ENCODE measurements at regions not wholly inside any gene's neighbourhood (a gene's known extent, or its start where the extent isn't known, plus 50 kb on each side); places are given as distances from the start of the nearest gene placed in this dataset.

- no peak overlapping the region for H3K4me3 ChIP-seq (ENCODE audit: low read length)
- no peak for TF ChIP-seq CTCF (conservative IDR thresholded peaks at IDR 0.05; ENCODE audit: low read length)
- DNase-seq (ENCODE audit: low read depth): no peak
Observed at GRCh38 chr13:40026174-40026585, 370.7 kb downstream of the COG6 start.

- DNase-seq (ENCODE audit: low read depth): no peak
- no peak for TF ChIP-seq CTCF (conservative IDR thresholded peaks at IDR 0.05; ENCODE audit: low read length)
- H3K4me3 ChIP-seq (ENCODE audit: low read length): no peak overlapping the region
Observed at GRCh38 chr13:40026741-40027140, 371.3 kb downstream of the COG6 start.

DNA sequence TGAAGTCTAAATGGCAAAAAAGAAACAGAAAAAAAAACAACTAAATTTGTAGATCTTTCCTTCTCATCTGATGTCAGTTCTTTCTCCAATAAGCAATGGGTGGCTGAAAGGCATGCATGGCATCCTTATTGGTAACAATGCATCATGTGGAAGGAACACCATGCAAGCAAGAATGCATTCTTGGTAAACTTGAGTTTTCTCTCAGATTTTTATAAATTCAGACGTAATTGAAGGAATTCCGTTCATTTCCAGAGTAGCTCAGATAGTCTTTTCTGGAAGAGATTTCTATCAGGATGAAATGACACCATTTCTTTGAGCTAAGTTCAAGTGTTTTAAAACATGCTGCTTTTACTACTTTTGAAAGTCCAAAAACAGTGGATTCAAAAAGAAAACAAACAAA, 373.0 kb downstream of the COG6 start:
- DNase-seq (ENCODE audit: low read depth): no peak
- no peak for TF ChIP-seq CTCF (conservative IDR thresholded peaks at IDR 0.05; ENCODE audit: low read length)
- H3K4me3 ChIP-seq (ENCODE audit: low read length): no peak overlapping the region

DNA sequence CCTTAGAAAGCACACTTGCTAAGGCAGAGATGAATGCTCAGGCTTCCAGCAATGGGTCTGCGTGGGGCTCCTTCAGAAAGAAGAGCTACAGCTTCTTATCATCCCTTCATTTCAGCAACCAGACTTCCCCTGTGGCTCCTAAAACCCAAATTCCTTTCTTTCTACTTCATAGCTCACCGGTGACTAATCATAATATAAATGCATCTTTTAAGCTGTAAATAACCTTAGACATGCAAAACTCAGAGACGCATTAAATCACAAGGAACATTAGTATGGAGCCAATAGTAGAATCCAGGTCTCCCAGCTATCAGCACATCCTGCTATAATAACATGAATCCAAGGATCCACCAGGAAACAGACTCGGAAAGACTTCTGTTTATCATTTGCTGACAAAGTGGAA, 375.6 kb downstream of the COG6 start:
- TF ChIP-seq CTCF (conservative IDR thresholded peaks at IDR 0.05; ENCODE audit: low read length): no peak
- DNase-seq (ENCODE audit: low read depth): peak; percentile 47

GRCh38 chr13:40039061-40039460, 383.6 kb downstream of the COG6 start:
- DNase-seq (ENCODE audit: low read depth): no peak
- no peak for TF ChIP-seq CTCF (conservative IDR thresholded peaks at IDR 0.05; ENCODE audit: low read length)
- no peak overlapping the region for H3K4me3 ChIP-seq (ENCODE audit: low read length)

More for the DNA sequence above, 375.6 kb downstream of the COG6 start:
- no peak overlapping the region for H3K4me3 ChIP-seq (ENCODE audit: low read length)

DNA sequence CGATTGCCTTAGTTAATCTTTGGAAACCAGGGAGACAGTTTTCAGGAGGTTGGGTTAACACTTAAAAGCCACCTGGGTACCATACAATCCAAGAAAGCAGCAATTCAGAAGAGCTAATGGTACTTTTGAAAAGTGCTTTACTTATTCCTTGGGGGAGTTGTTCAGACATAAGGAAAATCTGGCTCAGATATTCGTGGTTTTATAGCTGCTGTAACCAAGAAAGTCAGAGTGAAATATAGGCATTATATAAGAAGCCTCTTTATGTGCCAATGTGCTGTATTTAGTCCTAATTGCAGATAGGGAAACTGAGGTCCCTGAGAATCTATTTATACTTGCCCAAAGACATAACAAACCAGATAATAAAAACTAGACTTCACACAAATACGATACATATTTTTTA, 387.5 kb downstream of the COG6 start:
- no peak for TF ChIP-seq CTCF (conservative IDR thresholded peaks at IDR 0.05; ENCODE audit: low read length)
- H3K4me3 ChIP-seq (ENCODE audit: low read length): no peak overlapping the region
- DNase-seq (ENCODE audit: low read depth): no peak

DNA sequence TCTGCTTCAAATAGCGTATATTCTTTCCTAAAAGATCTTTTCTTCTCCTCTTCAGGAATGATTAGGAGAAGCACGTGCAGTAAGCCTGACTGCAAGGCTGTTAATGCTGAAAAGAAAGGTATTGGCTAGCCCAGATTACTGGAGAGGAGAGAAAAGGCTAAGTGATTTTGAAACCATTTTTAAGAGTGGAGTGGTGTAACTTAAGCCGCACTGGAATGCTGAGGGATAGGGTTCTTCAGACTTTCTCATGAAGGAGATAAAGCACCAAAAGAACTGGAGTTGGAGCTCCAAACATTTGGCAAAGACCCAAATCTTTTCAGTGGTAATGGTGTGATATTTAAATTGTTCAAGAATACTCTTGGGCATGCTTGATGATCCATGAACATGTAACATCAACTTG, 388.3 kb downstream of the COG6 start:
- H3K4me3 ChIP-seq (ENCODE audit: low read length): no peak overlapping the region
- TF ChIP-seq CTCF (conservative IDR thresholded peaks at IDR 0.05; ENCODE audit: low read length): no peak
- no peak for DNase-seq (ENCODE audit: low read depth)

Data from AG10803 (cell line).